ENCODE measurements at regions not wholly inside any gene's neighbourhood (a gene's known extent, or its start where the extent isn't known, plus 50 kb on each side); places are given as distances from the start of the nearest gene placed in this dataset.

DNA sequence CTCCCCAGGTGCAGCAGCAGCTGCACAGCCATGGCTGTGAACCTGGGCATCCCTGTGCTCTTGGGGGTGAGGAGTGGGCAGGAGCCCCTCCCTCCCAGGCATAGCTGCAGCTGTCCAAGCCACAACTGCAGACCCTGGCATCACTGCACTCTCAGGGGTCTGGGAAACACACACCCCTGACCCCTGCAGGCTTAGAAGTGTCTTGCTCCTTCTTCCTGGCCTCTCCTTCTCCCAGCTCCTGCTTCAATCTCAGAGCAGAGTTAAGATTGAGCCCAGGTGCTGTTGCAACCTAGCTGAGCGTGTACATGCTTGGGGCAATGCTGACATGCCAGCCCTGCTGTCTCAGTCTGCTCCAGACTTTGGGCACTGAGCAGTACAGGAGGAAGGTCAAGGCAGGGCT, 833.6 kb downstream of the FLRT2 start:
- no peak overlapping the region for H3K4me2 ChIP-seq
- H3K4me3 Mint-ChIP-seq: no peak overlapping the region
- ATAC-seq (no peak; the same call in 2 of the 3 replicates), DNase-seq (ENCODE audit: low spot score) (peak; percentile 2)
- H3K4me1 Mint-ChIP-seq: peaks cover 5% of the 10 kb centered on the region; the same call in 2 of the 3 replicates
- no peaks in the 10 kb centered on the region for H3K9me2 ChIP-seq (ENCODE audit: insufficient read depth)
- H3K36me3 ChIP-seq (ENCODE audit: insufficient read depth): no peaks in the 10 kb centered on the region
- no peaks in the 10 kb centered on the region; the same call in none of the 2 replicates for H3K4me1 ChIP-seq (ENCODE audit: insufficient read depth)
- no peaks in the 10 kb centered on the region for H3K79me2 ChIP-seq (replicated peaks; ENCODE audit: insufficient read depth)
- H3K27ac Mint-ChIP-seq: no peak overlapping the region
- TF ChIP-seq, protein P1, sequence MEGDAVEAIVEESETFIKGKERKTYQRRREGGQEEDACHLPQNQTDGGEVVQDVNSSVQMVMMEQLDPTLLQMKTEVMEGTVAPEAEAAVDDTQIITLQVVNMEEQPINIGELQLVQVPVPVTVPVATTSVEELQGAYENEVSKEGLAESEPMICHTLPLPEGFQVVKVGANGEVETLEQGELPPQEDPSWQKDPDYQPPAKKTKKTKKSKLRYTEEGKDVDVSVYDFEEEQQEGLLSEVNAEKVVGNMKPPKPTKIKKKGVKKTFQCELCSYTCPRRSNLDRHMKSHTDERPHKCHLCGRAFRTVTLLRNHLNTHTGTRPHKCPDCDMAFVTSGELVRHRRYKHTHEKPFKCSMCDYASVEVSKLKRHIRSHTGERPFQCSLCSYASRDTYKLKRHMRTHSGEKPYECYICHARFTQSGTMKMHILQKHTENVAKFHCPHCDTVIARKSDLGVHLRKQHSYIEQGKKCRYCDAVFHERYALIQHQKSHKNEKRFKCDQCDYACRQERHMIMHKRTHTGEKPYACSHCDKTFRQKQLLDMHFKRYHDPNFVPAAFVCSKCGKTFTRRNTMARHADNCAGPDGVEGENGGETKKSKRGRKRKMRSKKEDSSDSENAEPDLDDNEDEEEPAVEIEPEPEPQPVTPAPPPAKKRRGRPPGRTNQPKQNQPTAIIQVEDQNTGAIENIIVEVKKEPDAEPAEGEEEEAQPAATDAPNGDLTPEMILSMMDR (conservative IDR thresholded peaks at IDR 0.05; ENCODE audit: low read depth in 2 of 2): peak in 1 of 2 experiments; percentile 11; a peak in 1 of 4 replicates
- no peak for TF ChIP-seq NANOG (IDR thresholded peaks at IDR 0.05; ENCODE audit: borderline replicate concordance)
- H3F3A ChIP-seq (replicated peaks; ENCODE audit: low read depth): no peaks in the 10 kb centered on the region
- peaks cover 1% of the 10 kb centered on the region for H3K27me3 Mint-ChIP-seq (ENCODE audit: insufficient read depth, low read depth, poor library complexity)
- no peak overlapping the region for H2AFZ ChIP-seq
- H3K27me3 ChIP-seq (ENCODE audit: insufficient read depth): no peaks in the 10 kb centered on the region
- no peaks in the 10 kb centered on the region for H3K36me3 Mint-ChIP-seq (ENCODE audit: low read depth)
- H4K20me1 ChIP-seq (replicated peaks; ENCODE audit: insufficient read depth): no peaks in the 10 kb centered on the region
- H3K4me3 ChIP-seq: no peak overlapping the region
- no peak overlapping the region for H3K27ac ChIP-seq (ENCODE audit: low read depth)
- no peaks in the 10 kb centered on the region; the same call in 2 of the 3 replicates for H3K9me3 Mint-ChIP-seq

DNA sequence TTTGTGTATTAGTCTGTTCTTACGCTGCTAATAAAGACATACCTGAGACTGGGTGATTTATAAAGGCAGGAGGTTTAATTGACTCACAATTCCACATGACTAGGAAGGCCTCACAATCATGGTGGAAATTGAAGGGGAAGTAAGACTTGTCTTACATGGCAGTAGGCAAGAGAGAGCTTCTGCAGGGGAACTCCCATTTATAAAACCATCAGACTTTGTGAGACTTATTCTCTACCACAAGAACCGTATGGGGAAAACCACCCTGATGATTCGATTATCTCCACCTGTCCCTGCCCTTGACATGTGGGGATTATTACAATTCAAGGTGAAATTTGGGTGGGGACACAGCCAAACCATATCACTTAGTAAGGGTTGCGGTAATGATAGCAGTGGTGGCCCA, 833.1 kb downstream of the FLRT2 start:
- Mint-ChIP-seq H3K4me1 (peaks cover 5% of the 10 kb centered on the region; the same call in 2 of the 3 replicates), H3K9me3 (no peaks in the 10 kb centered on the region; the same call in 2 of the 3 replicates), H3K27me3 (ENCODE audit: insufficient read depth, low read depth, poor library complexity) (peaks cover 1% of the 10 kb centered on the region), H3K36me3 (ENCODE audit: low read depth) (no peaks in the 10 kb centered on the region), H3K4me3 (no peak overlapping the region), H3K27ac (no peak overlapping the region)
- Histone ChIP-seq H3K27me3 (ENCODE audit: insufficient read depth) (no peaks in the 10 kb centered on the region), H4K20me1 (replicated peaks; ENCODE audit: insufficient read depth) (no peaks in the 10 kb centered on the region), H3K4me2 (no peak overlapping the region), H3K4me3 (no peak overlapping the region), H3K36me3 (ENCODE audit: insufficient read depth) (no peaks in the 10 kb centered on the region), H3F3A (replicated peaks; ENCODE audit: low read depth) (no peaks in the 10 kb centered on the region), H3K4me1 (ENCODE audit: insufficient read depth) (no peaks in the 10 kb centered on the region; the same call in none of the 2 replicates), H3K9me2 (ENCODE audit: insufficient read depth) (no peaks in the 10 kb centered on the region), H3K79me2 (replicated peaks; ENCODE audit: insufficient read depth) (no peaks in the 10 kb centered on the region), H3K27ac (ENCODE audit: low read depth) (no peak overlapping the region), H2AFZ (no peak overlapping the region)
- ATAC-seq (no peak), DNase-seq (ENCODE audit: low spot score) (no peak)
- no peak for TF ChIP-seq JUNB (IDR thresholded peaks at IDR 0.05; ENCODE audit: unreplicated experiment)
- TF ChIP-seq EZH2phosphoT487 (IDR thresholded peaks at IDR 0.05; ENCODE audit: unreplicated experiment): no peak
- TF ChIP-seq, protein P2, sequence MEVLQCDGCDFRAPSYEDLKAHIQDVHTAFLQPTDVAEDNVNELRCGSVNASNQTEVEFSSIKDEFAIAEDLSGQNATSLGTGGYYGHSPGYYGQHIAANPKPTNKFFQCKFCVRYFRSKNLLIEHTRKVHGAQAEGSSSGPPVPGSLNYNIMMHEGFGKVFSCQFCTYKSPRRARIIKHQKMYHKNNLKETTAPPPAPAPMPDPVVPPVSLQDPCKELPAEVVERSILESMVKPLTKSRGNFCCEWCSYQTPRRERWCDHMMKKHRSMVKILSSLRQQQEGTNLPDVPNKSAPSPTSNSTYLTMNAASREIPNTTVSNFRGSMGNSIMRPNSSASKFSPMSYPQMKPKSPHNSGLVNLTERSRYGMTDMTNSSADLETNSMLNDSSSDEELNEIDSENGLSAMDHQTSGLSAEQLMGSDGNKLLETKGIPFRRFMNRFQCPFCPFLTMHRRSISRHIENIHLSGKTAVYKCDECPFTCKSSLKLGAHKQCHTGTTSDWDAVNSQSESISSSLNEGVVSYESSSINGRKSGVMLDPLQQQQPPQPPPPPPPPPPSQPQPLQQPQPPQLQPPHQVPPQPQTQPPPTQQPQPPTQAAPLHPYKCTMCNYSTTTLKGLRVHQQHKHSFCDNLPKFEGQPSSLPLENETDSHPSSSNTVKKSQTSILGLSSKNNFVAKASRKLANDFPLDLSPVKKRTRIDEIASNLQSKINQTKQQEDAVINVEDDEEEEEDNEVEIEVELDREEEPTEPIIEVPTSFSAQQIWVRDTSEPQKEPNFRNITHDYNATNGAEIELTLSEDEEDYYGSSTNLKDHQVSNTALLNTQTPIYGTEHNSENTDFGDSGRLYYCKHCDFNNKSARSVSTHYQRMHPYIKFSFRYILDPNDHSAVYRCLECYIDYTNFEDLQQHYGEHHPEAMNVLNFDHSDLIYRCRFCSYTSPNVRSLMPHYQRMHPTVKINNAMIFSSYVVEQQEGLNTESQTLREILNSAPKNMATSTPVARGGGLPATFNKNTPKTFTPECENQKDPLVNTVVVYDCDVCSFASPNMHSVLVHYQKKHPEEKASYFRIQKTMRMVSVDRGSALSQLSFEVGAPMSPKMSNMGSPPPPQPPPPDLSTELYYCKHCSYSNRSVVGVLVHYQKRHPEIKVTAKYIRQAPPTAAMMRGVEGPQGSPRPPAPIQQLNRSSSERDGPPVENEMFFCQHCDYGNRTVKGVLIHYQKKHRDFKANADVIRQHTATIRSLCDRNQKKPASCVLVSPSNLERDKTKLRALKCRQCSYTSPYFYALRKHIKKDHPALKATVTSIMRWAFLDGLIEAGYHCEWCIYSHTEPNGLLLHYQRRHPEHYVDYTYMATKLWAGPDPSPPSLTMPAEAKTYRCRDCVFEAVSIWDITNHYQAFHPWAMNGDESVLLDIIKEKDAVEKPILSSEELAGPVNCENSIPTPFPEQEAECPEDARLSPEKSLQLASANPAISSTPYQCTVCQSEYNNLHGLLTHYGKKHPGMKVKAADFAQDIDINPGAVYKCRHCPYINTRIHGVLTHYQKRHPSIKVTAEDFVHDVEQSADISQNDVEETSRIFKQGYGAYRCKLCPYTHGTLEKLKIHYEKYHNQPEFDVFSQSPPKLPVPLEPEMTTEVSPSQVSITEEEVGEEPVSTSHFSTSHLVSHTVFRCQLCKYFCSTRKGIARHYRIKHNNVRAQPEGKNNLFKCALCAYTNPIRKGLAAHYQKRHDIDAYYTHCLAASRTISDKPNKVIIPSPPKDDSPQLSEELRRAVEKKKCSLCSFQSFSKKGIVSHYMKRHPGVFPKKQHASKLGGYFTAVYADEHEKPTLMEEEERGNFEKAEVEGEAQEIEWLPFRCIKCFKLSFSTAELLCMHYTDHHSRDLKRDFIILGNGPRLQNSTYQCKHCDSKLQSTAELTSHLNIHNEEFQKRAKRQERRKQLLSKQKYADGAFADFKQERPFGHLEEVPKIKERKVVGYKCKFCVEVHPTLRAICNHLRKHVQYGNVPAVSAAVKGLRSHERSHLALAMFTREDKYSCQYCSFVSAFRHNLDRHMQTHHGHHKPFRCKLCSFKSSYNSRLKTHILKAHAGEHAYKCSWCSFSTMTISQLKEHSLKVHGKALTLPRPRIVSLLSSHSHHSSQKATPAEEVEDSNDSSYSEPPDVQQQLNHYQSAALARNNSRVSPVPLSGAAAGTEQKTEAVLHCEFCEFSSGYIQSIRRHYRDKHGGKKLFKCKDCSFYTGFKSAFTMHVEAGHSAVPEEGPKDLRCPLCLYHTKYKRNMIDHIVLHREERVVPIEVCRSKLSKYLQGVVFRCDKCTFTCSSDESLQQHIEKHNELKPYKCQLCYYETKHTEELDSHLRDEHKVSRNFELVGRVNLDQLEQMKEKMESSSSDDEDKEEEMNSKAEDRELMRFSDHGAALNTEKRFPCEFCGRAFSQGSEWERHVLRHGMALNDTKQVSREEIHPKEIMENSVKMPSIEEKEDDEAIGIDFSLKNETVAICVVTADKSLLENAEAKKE (CRISPR knock-in tag; IDR thresholded peaks at IDR 0.05): no peak
- TF ChIP-seq, protein P1 (conservative IDR thresholded peaks at IDR 0.05; ENCODE audit: low read depth in 2 of 2): no peak
- TF ChIP-seq, protein P3, sequence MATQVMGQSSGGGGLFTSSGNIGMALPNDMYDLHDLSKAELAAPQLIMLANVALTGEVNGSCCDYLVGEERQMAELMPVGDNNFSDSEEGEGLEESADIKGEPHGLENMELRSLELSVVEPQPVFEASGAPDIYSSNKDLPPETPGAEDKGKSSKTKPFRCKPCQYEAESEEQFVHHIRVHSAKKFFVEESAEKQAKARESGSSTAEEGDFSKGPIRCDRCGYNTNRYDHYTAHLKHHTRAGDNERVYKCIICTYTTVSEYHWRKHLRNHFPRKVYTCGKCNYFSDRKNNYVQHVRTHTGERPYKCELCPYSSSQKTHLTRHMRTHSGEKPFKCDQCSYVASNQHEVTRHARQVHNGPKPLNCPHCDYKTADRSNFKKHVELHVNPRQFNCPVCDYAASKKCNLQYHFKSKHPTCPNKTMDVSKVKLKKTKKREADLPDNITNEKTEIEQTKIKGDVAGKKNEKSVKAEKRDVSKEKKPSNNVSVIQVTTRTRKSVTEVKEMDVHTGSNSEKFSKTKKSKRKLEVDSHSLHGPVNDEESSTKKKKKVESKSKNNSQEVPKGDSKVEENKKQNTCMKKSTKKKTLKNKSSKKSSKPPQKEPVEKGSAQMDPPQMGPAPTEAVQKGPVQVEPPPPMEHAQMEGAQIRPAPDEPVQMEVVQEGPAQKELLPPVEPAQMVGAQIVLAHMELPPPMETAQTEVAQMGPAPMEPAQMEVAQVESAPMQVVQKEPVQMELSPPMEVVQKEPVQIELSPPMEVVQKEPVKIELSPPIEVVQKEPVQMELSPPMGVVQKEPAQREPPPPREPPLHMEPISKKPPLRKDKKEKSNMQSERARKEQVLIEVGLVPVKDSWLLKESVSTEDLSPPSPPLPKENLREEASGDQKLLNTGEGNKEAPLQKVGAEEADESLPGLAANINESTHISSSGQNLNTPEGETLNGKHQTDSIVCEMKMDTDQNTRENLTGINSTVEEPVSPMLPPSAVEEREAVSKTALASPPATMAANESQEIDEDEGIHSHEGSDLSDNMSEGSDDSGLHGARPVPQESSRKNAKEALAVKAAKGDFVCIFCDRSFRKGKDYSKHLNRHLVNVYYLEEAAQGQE (IDR thresholded peaks at IDR 0.05; ENCODE audit: unreplicated experiment): no peak
- TF ChIP-seq ZNF331 (CRISPR knock-in tag; IDR thresholded peaks at IDR 0.05; ENCODE audit: low read depth): no peak

Measured in GM23338 (cell line).